H9 (cell line): ENCODE measurements at regions not wholly inside any gene's neighbourhood (a gene's known extent, or its start where the extent isn't known, plus 50 kb on each side); places are given as distances from the start of the nearest gene placed in this dataset.

ENCODE experiments used
- DNase-seq: peaks from one replicate; pipeline ENCODE4 v3.0.0-alpha.2; 2017
- H2AFZ ChIP-seq: one replicate; pipeline ENCODE4 v1.6.1; 2013; ENCODE audit warnings: mild to moderate bottlenecking, low read length, control low read depth, moderate library complexity
- H2AK5ac ChIP-seq: 2 replicates; pipeline ENCODE4 v1.6.1; 2013; ENCODE audit warnings: low read length, control low read depth, mixed read lengths; ENCODE audit not compliant: insufficient read length
- H2BK120ac ChIP-seq: one replicate; pipeline ENCODE4 v1.6.1; 2013; ENCODE audit warnings: low read depth, mild to moderate bottlenecking, low read length, control low read depth, inconsistent platforms; ENCODE audit not compliant: poor library complexity, severe bottlenecking
- H2BK12ac ChIP-seq: 2 replicates; pipeline ENCODE4 v1.6.1; 2013; ENCODE audit warnings: low read length, control low read depth, mixed read lengths, low read depth; ENCODE audit not compliant: insufficient read length
- H2BK15ac ChIP-seq: 2 replicates; pipeline ENCODE4 v1.6.1; 2013; ENCODE audit warnings: low read depth, low read length, control low read depth
- H2BK20ac ChIP-seq: one replicate; pipeline ENCODE4 v1.6.1; 2013; ENCODE audit warnings: low read depth, mild to moderate bottlenecking, low read length, control low read depth, inconsistent platforms; ENCODE audit not compliant: poor library complexity, severe bottlenecking
- H2BK5ac ChIP-seq: 2 replicates; pipeline ENCODE4 v1.6.1; 2013; ENCODE audit warnings: low read length, control low read depth, mixed read lengths; ENCODE audit not compliant: insufficient read length
- H3K14ac ChIP-seq: 2 replicates; pipeline ENCODE4 v1.6.1; 2013; ENCODE audit warnings: low read length, control low read depth; ENCODE audit not compliant: insufficient read depth
- H3K18ac ChIP-seq: 2 replicates; pipeline ENCODE4 v1.6.1; 2013; ENCODE audit warnings: low read depth, mild to moderate bottlenecking, mixed read lengths, low read length, control low read depth; ENCODE audit not compliant: insufficient read length
- H3K23ac ChIP-seq: 2 replicates; pipeline ENCODE4 v1.6.1; 2013; ENCODE audit warnings: low read length, control low read depth, mixed read lengths, low read depth; ENCODE audit not compliant: insufficient read length
- H3K23me2 ChIP-seq: 2 replicates; pipeline ENCODE4 v1.6.1; 2013; ENCODE audit warnings: low read depth, mild to moderate bottlenecking, mixed read lengths, low read length, control low read depth; ENCODE audit not compliant: insufficient read length, poor library complexity, severe bottlenecking
- H3K27ac ChIP-seq: 2 replicates; pipeline ENCODE4 v1.5.1; 2013; ENCODE audit warnings: low read length, control low read depth, mixed read lengths, low read depth; ENCODE audit not compliant: insufficient read length
- H3K27me3 ChIP-seq: 2 replicates; pipeline ENCODE4 v1.6.1; 2013; ENCODE audit warnings: low read length, control low read depth, inconsistent platforms; ENCODE audit not compliant: insufficient read depth
- H3K4ac ChIP-seq: 2 replicates; pipeline ENCODE4 v1.6.1; 2013; ENCODE audit warnings: low read depth, mild to moderate bottlenecking, control low read depth, inconsistent platforms, low read length, moderate library complexity
- H3K4me1 ChIP-seq: 2 replicates; pipeline ENCODE4 v1.6.1; 2013; ENCODE audit warnings: low read length, control low read depth, inconsistent platforms; ENCODE audit not compliant: insufficient read depth
- H3K4me2 ChIP-seq: 2 replicates; pipeline ENCODE4 v1.6.1; 2013; ENCODE audit warnings: low read length, control low read depth, mixed read lengths; ENCODE audit not compliant: insufficient read length, insufficient read depth
- H3K56ac ChIP-seq: 2 replicates; pipeline ENCODE4 v1.6.1; 2013; ENCODE audit warnings: low read depth, mild to moderate bottlenecking, mixed read lengths, low read length, control low read depth; ENCODE audit not compliant: insufficient read length
- H3K79me1 ChIP-seq: 2 replicates; pipeline ENCODE4 v1.6.1; 2013; ENCODE audit warnings: low read depth, mild to moderate bottlenecking, moderate library complexity, low read length, control low read depth, inconsistent platforms; ENCODE audit not compliant: insufficient read depth, poor library complexity, severe bottlenecking
- H3K79me2 ChIP-seq: 2 replicates; pipeline ENCODE4 v1.6.1; 2013; ENCODE audit warnings: low read length, control low read depth, inconsistent platforms; ENCODE audit not compliant: insufficient read depth
- H3K9ac ChIP-seq: 2 replicates; pipeline ENCODE4 v1.6.1; 2013; ENCODE audit warnings: low read length, control low read depth, mixed read lengths; ENCODE audit not compliant: insufficient read length; ENCODE audit errors: extremely low read depth
- H3K9me3 ChIP-seq: one replicate; pipeline ENCODE4 v1.6.1; 2013; ENCODE audit warnings: low read depth, low read length, inconsistent platforms; ENCODE audit not compliant: control insufficient read depth
- H3T11ph ChIP-seq: one replicate; pipeline ENCODE4 v1.6.1; 2013; ENCODE audit warnings: mild to moderate bottlenecking, low read length, control low read depth, inconsistent platforms
- H4K20me1 ChIP-seq: one replicate; pipeline ENCODE4 v1.6.1; 2013; ENCODE audit not compliant: control insufficient read depth, insufficient read length, insufficient read depth
- H4K5ac ChIP-seq: 2 replicates; pipeline ENCODE4 v1.6.1; 2013; ENCODE audit warnings: low read depth, mild to moderate bottlenecking, mixed read lengths, low read length, control low read depth; ENCODE audit not compliant: insufficient read length
- H4K8ac ChIP-seq: replicated peaks from 2 replicates; pipeline ENCODE4 v1.6.1; 2013; ENCODE audit warnings: low read length, control low read depth, mixed read lengths, low read depth; ENCODE audit not compliant: insufficient read length
- H4K91ac ChIP-seq: 2 replicates; pipeline ENCODE4 v1.6.1; 2013; ENCODE audit warnings: low read depth, mild to moderate bottlenecking, moderate library complexity, mixed read lengths, low read length, control low read depth; ENCODE audit not compliant: insufficient read length
- H3K27ac Mint-ChIP-seq, 3 experiments: 2 replicates in 2 of 3; 3 replicates in 1 of 3; pipeline ENCODE4 v1.8.0; 2020 to 2021; ENCODE audit warnings: mixed read lengths in 3 of 3, mild to moderate bottlenecking in 1 of 3, moderate library complexity in 1 of 3
- H3K27me3 Mint-ChIP-seq: 2 replicates; pipeline ENCODE4 v1.8.0; 2021; ENCODE audit warnings: low read depth, mild to moderate bottlenecking, moderate library complexity, mixed read lengths
- H3K36me3 Mint-ChIP-seq, 3 experiments: 2 replicates in 2 of 3; 3 replicates in 1 of 3; pipeline ENCODE4 v1.8.0; 2020 to 2021; ENCODE audit warnings: low read depth in 3 of 3, mixed read lengths in 3 of 3; ENCODE audit not compliant: insufficient read depth in 1 of 3
- H3K4me1 Mint-ChIP-seq, 2 experiments: 2 replicates each; pipeline ENCODE4 v1.8.0; 2020; ENCODE audit warnings: mixed read lengths in 2 of 2
- H3K4me3 Mint-ChIP-seq, 2 experiments: 2 replicates in 1 of 2; 3 replicates in 1 of 2; pipeline ENCODE4 v1.8.0; 2020 to 2021; ENCODE audit warnings: mild to moderate bottlenecking in 2 of 2, mixed read lengths in 2 of 2, moderate library complexity in 1 of 2
- H3K9me3 Mint-ChIP-seq, 2 experiments: 2 replicates in 1 of 2; 3 replicates in 1 of 2; pipeline ENCODE4 v1.8.0; 2020; ENCODE audit warnings: mild to moderate bottlenecking in 2 of 2, mixed read lengths in 2 of 2, moderate library complexity in 1 of 2
- CTCF ChIP-seq: fragments of 200-600 bp; sonication (generic); conservative IDR thresholded peaks from 3 replicates; pipeline ENCODE4 v1.8.0; 2021; ENCODE audit warnings: antibody characterized with exemption, mild to moderate bottlenecking
- WGBS: extraction: QIAGEN DNeasy Blood & Tissue Kit; methylation state at CpG from one replicate; pipeline ENCODE4 v1.1.7; 2013; ENCODE audit warnings: missing lambda C conversion rate, low lambda C conversion rate, mixed read lengths; ENCODE audit not compliant: insufficient read length; ENCODE audit errors: extremely low coverage; 5-methylcytosine and 5-hydroxymethylcytosine counted together

GRCh38 chr7:52811537-52811936, 223.9 kb upstream of the POM121L12 start:
- Histone ChIP-seq H4K5ac (no peak overlapping the region), H4K91ac (no peak overlapping the region), H3K79me1 (no peaks in the 10 kb centered on the region), H3K79me2 (no peaks in the 10 kb centered on the region), H2AFZ (no peak overlapping the region), H4K8ac (no peak overlapping the region), H3K4me1 (no peaks in the 10 kb centered on the region), H2AK5ac (no peak overlapping the region), H3K27ac (no peak overlapping the region), H3K23me2 (no peaks in the 10 kb centered on the region), H3K14ac (no peak overlapping the region), H3K56ac (no peak overlapping the region), H2BK5ac (no peak overlapping the region), H3K27me3 (no peaks in the 10 kb centered on the region), H3K23ac (no peak overlapping the region), H2BK120ac (no peak overlapping the region), H3K18ac (no peak overlapping the region), H3K4me2 (no peak overlapping the region), H3K4ac (no peak overlapping the region), H2BK15ac (no peak overlapping the region), H4K20me1 (no peaks in the 10 kb centered on the region), H3T11ph (no peak overlapping the region), H3K9ac (no peak overlapping the region), H2BK12ac (no peak overlapping the region), H3K9me3 (no peaks in the 10 kb centered on the region), H2BK20ac (no peak overlapping the region)
- no peak for TF ChIP-seq CTCF
- no peak for DNase-seq
- Mint-ChIP-seq H3K36me3 (peaks cover 0 to 5% (median 0%) of the 10 kb centered on the region in 3 experiments; a peak in 1 of 7 replicates), H3K27me3 (no peaks in the 10 kb centered on the region), H3K4me3 (no peak overlapping the region), H3K27ac (no peak overlapping the region), H3K9me3 (peaks cover 0 to 3% of the 10 kb centered on the region in 2 experiments; a peak in 2 of 5 replicates), H3K4me1 (no peaks in the 10 kb centered on the region)
- whole genome bisulfite sequencing = no CpG with 5 or more reads among the region's 1 CpG
